BJ (cell line): ENCODE measurements at regions not wholly inside any gene's neighbourhood (a gene's known extent, or its start where the extent isn't known, plus 50 kb on each side); places are given as distances from the start of the nearest gene placed in this dataset.

Experiments
- CTCF ChIA-PET: fragments of 350-600 bp; formaldehyde crosslinking; extraction: SDS; loops from one replicate; lab custom pipeline; 2021; ENCODE audit warnings: antibody characterized with exemption, inconsistent platforms; lab: Yijun Ruan, JAX
- POLR2A ChIA-PET: fragments of 300-600 bp; sonication (Branson Sonifier 250); formaldehyde crosslinking; extraction: SDS; loops from one replicate; lab custom pipeline; 2021; ENCODE audit warnings: antibody characterized with exemption; lab: Charles Lee
- DNase-seq: peaks from one replicate; pipeline ENCODE4 v3.0.0-alpha.2; 2011; ENCODE audit warnings: low read depth
- H3K27me3 ChIP-seq: 2 replicates; pipeline ENCODE4 v1.6.0; 2011; ENCODE audit warnings: low read length; ENCODE audit not compliant: control insufficient read depth, insufficient read depth
- H3K36me3 ChIP-seq: 2 replicates; pipeline ENCODE4 v1.5.1; 2011; ENCODE audit warnings: low read length; ENCODE audit not compliant: control insufficient read depth, insufficient read depth
- H3K4me3 ChIP-seq: 2 replicates; pipeline ENCODE4 v1.5.1; 2011; ENCODE audit warnings: low read depth, mild to moderate bottlenecking, control low read depth, low read length
- CTCF ChIP-seq: IDR thresholded peaks from 2 replicates; pipeline ENCODE4 v1.5.1; 2011; ENCODE audit warnings: low read depth, mild to moderate bottlenecking, control low read depth, inconsistent platforms, low read length, moderate library complexity; ENCODE audit not compliant: insufficient read depth

GRCh38 chr5:165397516-165397915 lies 1892.1 kb downstream of the MAT2B start:
- H3K36me3 ChIP-seq = no peaks in the 10 kb centered on the region
- H3K4me3 ChIP-seq = no peak overlapping the region
- H3K27me3 ChIP-seq = no peaks in the 10 kb centered on the region
- CTCF ChIA-PET = no interaction called here
- no peak for DNase-seq
- POLR2A ChIA-PET = no interaction called here
- TF ChIP-seq CTCF = no peak

- POLR2A ChIA-PET = no interaction called here
Observed at GRCh38 chr5:165400086-165400485, 1894.7 kb downstream of the MAT2B start.

GRCh38 chr5:165404917-165405316 lies 1899.5 kb downstream of the MAT2B start:
- no peak for DNase-seq
- Histone ChIP-seq H3K4me3 (no peak overlapping the region), H3K36me3 (no peaks in the 10 kb centered on the region), H3K27me3 (no peaks in the 10 kb centered on the region)
- TF ChIP-seq CTCF = no peak
- POLR2A ChIA-PET = no interaction called here
- CTCF ChIA-PET = no interaction called here

More at GRCh38 chr5:165400086-165400485, 1894.7 kb downstream of the MAT2B start:
- no peak for TF ChIP-seq CTCF
- no peak overlapping the region for H3K4me3 ChIP-seq
- no peak for DNase-seq
- no peaks in the 10 kb centered on the region for H3K27me3 ChIP-seq
- H3K36me3 ChIP-seq = no peaks in the 10 kb centered on the region
- CTCF ChIA-PET = no interaction called here

- Histone ChIP-seq H3K4me3 (no peak overlapping the region), H3K36me3 (no peaks in the 10 kb centered on the region), H3K27me3 (no peaks in the 10 kb centered on the region)
- CTCF ChIA-PET = no interaction called here
- POLR2A ChIA-PET = interaction anchor here (0.7 kb wide), 1 partner anchor 99 kb away, joined by 4 read pairs; no protein-coding TSS in a partner anchor
- DNase-seq = no peak
- no peak for TF ChIP-seq CTCF
Observed at GRCh38 chr5:165405340-165405739, 1899.9 kb downstream of the MAT2B start.

GRCh38 chr5:165407352-165407751 lies 1901.9 kb downstream of the MAT2B start:
- ChIA-PET POLR2A (no interaction called here), CTCF (no interaction called here)

More at GRCh38 chr5:165407352-165407751, 1901.9 kb downstream of the MAT2B start:
- Histone ChIP-seq H3K4me3 (no peak overlapping the region), H3K36me3 (no peaks in the 10 kb centered on the region), H3K27me3 (no peaks in the 10 kb centered on the region)
- DNase-seq = no peak
- no peak for TF ChIP-seq CTCF
